ENCODE measurements at regions not wholly inside any gene's neighbourhood (a gene's known extent, or its start where the extent isn't known, plus 50 kb on each side); places are given as distances from the start of the nearest gene placed in this dataset.
"Not testable (repeated sequence)": the region's sequence is repeated elsewhere in the genome, so short reads cannot be mapped to it uniquely, and the experiment has no call there.

GRCh38 chr4:105061136-105061696, 85.5 kb upstream of the TET2 start:
- DNase-seq (no peak), ATAC-seq (ENCODE audit: poor library complexity) (peak; percentile 48)
- intact Hi-C loops (cut with DNase I): no loop called here

- intact Hi-C loops (cut with DNase I): no loop called here
- no peak for DNase-seq
- ATAC-seq (ENCODE audit: poor library complexity): no peak
These were observed 84.9 kb upstream of the TET2 start for GRCh38 chr4:105061731-105062130.

GRCh38 chr4:105066401-105066800, 80.3 kb upstream of the TET2 start:
- no peak for DNase-seq
- no peak for ATAC-seq (ENCODE audit: poor library complexity)
- intact Hi-C loops (cut with DNase I): no loop called here

GRCh38 chr4:105067431-105067830, 79.2 kb upstream of the TET2 start:
- no peak for ATAC-seq (ENCODE audit: poor library complexity)
- intact Hi-C loops (cut with DNase I): no loop called here
- DNase-seq: no peak

GRCh38 chr4:105067946-105068345, 78.7 kb upstream of the TET2 start:
- no peak for ATAC-seq (ENCODE audit: poor library complexity)
- DNase-seq: no peak
- intact Hi-C loops (cut with DNase I): no loop called here

GRCh38 chr4:105068516-105068915, 78.2 kb upstream of the TET2 start:
- intact Hi-C loops (cut with DNase I): no loop called here
- DNase-seq (no peak), ATAC-seq (ENCODE audit: poor library complexity) (no peak)

GRCh38 chr4:105072095-105072494, 74.6 kb upstream of the TET2 start:
- ATAC-seq (ENCODE audit: poor library complexity); intact Hi-C loops (cut with DNase I); DNase-seq: not testable (repeated sequence)

GRCh38 chr4:105074097-105074496, 72.6 kb upstream of the TET2 start:
- no peak for DNase-seq
- ATAC-seq (ENCODE audit: poor library complexity): no peak
- intact Hi-C loops (cut with DNase I): no loop called here

- ATAC-seq (ENCODE audit: poor library complexity) (no peak), DNase-seq (no peak)
- intact Hi-C loops (cut with DNase I): no loop called here
These were observed 71.6 kb upstream of the TET2 start for GRCh38 chr4:105075045-105075444.

- ATAC-seq (ENCODE audit: poor library complexity) (peak; percentile 18), DNase-seq (no peak)
- intact Hi-C loops (cut with DNase I): no loop called here
These were observed 58.4 kb upstream of the TET2 start for GRCh38 chr4:105088110-105088879.

GRCh38 chr4:105092356-105092755, 54.3 kb upstream of the TET2 start:
- no peak for DNase-seq
- intact Hi-C loops (cut with DNase I): no loop called here
- ATAC-seq (ENCODE audit: poor library complexity): no peak

GRCh38 chr4:105092768-105093167, 53.9 kb upstream of the TET2 start:
- intact Hi-C loops (cut with DNase I): no loop called here
- ATAC-seq (ENCODE audit: poor library complexity) (no peak), DNase-seq (no peak)

GRCh38 chr4:105093975-105094374, 52.7 kb upstream of the TET2 start:
- intact Hi-C loops (cut with DNase I): no loop called here
- DNase-seq (no peak), ATAC-seq (ENCODE audit: poor library complexity) (no peak)

All from Right ventricle myocardium superior (tissue), 1 donor.